ENCODE measurements at regions not wholly inside any gene's neighbourhood (a gene's known extent, or its start where the extent isn't known, plus 50 kb on each side); places are given as distances from the start of the nearest gene placed in this dataset.

- no TSS peak for BruUV-seq (replicated peaks)
- no peak for DNase-seq (ENCODE audit: low read depth, low spot score)
- Histone ChIP-seq H3K9me1 (replicated peaks; ENCODE audit: control insufficient read depth, extremely low read depth, insufficient read depth, low read length) (no peaks in the 10 kb centered on the region), H3K4me3 (replicated peaks in 1 of 3; ENCODE audit: insufficient read depth in 1 of 3, low read depth in 1 of 3, low read length in 3 of 3) (no peak overlapping the region), H3K4me1 (ENCODE audit: control insufficient read depth, extremely low read depth, insufficient read depth, low read length) (no peaks in the 10 kb centered on the region), H4K20me1 (replicated peaks; ENCODE audit: control insufficient read depth, extremely low read depth, insufficient read depth, low read length) (no peaks in the 10 kb centered on the region), H3K27ac (ENCODE audit: insufficient read depth, low read depth, low read length) (no peak overlapping the region), H3K27me3 (ENCODE audit: control insufficient read depth in 2 of 2, insufficient read depth in 2 of 2, low read length in 2 of 2) (no peaks in the 10 kb centered on the region), H3K79me2 (ENCODE audit: control insufficient read depth, insufficient read depth, low read length) (no peaks in the 10 kb centered on the region), H3K36me3 (ENCODE audit: control insufficient read depth in 2 of 2, extremely low read depth in 1 of 2, insufficient read depth in 2 of 2, low read length in 2 of 2) (no peaks in the 10 kb centered on the region), H3K4me2 (ENCODE audit: insufficient read depth, low read length) (no peak overlapping the region), H2AFZ (ENCODE audit: low read depth, low read length) (no peak overlapping the region), H3K9me3 (replicated peaks; ENCODE audit: control insufficient read depth, insufficient read depth, low read length) (no peaks in the 10 kb centered on the region), H3K9ac (replicated peaks; ENCODE audit: extremely low read depth, insufficient read depth, low read length) (no peak overlapping the region)
- no peak for FAIRE-seq
- intact Hi-C loops (cut with micrococcal nuclease) (no loop called here), dilution Hi-C loops (cut with MboI; ENCODE audit: extremely low pct_ligation_motif_present, low sequenced_read_pairs) (no loop called here)
- no peak for TF ChIP-seq MYC (IDR thresholded peaks at IDR 0.05; ENCODE audit: low read depth, low read length)
- no peak for TF ChIP-seq MAX (IDR thresholded peaks at IDR 0.05; ENCODE audit: insufficient read depth, insufficient read length)
- no peak for TF ChIP-seq GATA2 (IDR thresholded peaks at IDR 0.05; ENCODE audit: insufficient read depth, insufficient read length, low read depth, low read length)
- TF ChIP-seq POLR2AphosphoS5 (IDR thresholded peaks at IDR 0.05; ENCODE audit: insufficient read depth, low read depth, low read length): no peak
- TF ChIP-seq CTCF (IDR thresholded peaks at IDR 0.05; ENCODE audit: extremely low read depth in 1 of 2, insufficient read depth in 1 of 2, low read depth in 1 of 2, low read length in 2 of 2): no peak
- TF ChIP-seq JUN (IDR thresholded peaks at IDR 0.05; ENCODE audit: borderline replicate concordance, insufficient read depth, insufficient read length, low read depth): no peak
- TF ChIP-seq FOS (IDR thresholded peaks at IDR 0.05; ENCODE audit: borderline replicate concordance, insufficient read depth, low read length): no peak
- TF ChIP-seq POLR2A (IDR thresholded peaks at IDR 0.05; ENCODE audit: low read depth, low read length): no peak
- TF ChIP-seq EZH2 (IDR thresholded peaks at IDR 0.05; ENCODE audit: borderline replicate concordance, low read depth, low read length, severe bottlenecking): no peak
- ChIA-PET CTCF (no interaction called here), POLR2A (no interaction called here)
Observed at GRCh38 chr5:126199467-126199866, 223.7 kb upstream of the GRAMD2B start.

Data from endothelial cell of umbilical vein (primary cell).